Bronchial epithelial cell (primary cell): ENCODE measurements at regions not wholly inside any gene's neighbourhood (a gene's known extent, or its start where the extent isn't known, plus 50 kb on each side); places are given as distances from the start of the nearest gene placed in this dataset.

Experiments
- DNase-seq: peaks from one replicate; pipeline ENCODE4 v3.0.0-alpha.2; 2010; ENCODE audit warnings: low read depth
- FAIRE-seq: peaks from 2 replicates; lab custom pipeline; 2011; peaks lifted over from hg19 to GRCh38; lab: Jason Lieb, UNC
- H3K27me3 ChIP-seq: 2 replicates; pipeline ENCODE4 v1.5.1; 2011; ENCODE audit warnings: low read length; ENCODE audit not compliant: control insufficient read depth, insufficient read depth
- H3K36me3 ChIP-seq: 2 replicates; pipeline ENCODE4 v1.5.1; 2011; ENCODE audit warnings: low read length; ENCODE audit not compliant: control insufficient read depth, insufficient read depth
- H3K4me3 ChIP-seq: 2 replicates; pipeline ENCODE4 v1.5.1; 2011; ENCODE audit warnings: mild to moderate bottlenecking, low read depth, low read length, control low read depth
- CTCF ChIP-seq: IDR thresholded peaks from 2 replicates; pipeline ENCODE4 v1.5.1; 2011; ENCODE audit warnings: mild to moderate bottlenecking, moderate library complexity, low read length, control low read depth, inconsistent platforms; ENCODE audit not compliant: insufficient read depth, severe bottlenecking

GRCh38 chr1:208461680-208462079, 217.5 kb upstream of the PLXNA2 start:
- no peak for FAIRE-seq
- no peaks in the 10 kb centered on the region for H3K36me3 ChIP-seq
- H3K4me3 ChIP-seq = no peak overlapping the region
- peak; percentile 12 for DNase-seq
- TF ChIP-seq CTCF = peak; percentile 34
- peaks cover 1% of the 10 kb centered on the region for H3K27me3 ChIP-seq

DNA sequence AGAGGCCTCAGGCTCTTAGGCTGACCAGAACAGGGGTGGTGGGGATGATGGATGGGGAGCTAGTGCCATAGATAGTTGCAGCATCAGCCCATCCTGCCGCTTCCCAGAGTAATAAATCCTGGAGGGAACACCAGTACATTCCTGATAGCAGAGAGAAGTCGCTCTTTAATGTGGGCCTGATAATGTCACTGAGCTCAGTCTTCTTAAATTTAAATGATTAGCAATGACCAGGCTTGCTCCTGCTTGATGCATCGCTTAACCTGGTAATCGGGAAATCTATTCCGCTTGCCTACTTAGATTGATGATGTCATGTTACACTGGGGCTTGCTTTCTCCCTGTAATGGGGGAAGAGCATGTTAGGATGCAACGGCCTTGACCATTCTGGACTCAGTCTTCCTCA, 218.6 kb upstream of the PLXNA2 start:
- FAIRE-seq (no peak), DNase-seq (no peak)
- Histone ChIP-seq H3K4me3 (no peak overlapping the region), H3K27me3 (peaks cover 1% of the 10 kb centered on the region), H3K36me3 (no peaks in the 10 kb centered on the region)
- no peak for TF ChIP-seq CTCF

DNA sequence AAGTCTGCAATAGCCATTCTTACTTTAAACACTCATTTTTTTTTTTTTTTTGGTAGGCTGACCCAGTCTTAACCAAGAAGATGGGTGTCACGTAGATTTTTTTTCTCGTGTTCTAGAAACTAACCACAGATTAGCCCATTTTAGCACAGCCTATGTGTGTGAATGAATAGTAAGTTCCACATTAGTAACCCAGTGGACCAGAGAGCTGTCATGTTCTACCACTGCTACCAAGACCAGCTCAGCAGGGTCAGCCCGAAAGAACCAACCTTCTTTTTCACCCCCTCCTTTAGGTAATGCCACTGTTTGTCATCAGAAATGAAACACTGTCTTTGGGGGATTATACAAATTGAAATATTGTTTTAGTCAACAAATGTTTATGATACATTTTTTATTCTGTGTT, 221.1 kb upstream of the PLXNA2 start:
- H3K4me3 ChIP-seq = no peak overlapping the region
- DNase-seq (no peak), FAIRE-seq (no peak)
- H3K27me3 ChIP-seq = peaks cover 1% of the 10 kb centered on the region
- no peaks in the 10 kb centered on the region for H3K36me3 ChIP-seq
- no peak for TF ChIP-seq CTCF

- no peak overlapping the region for H3K4me3 ChIP-seq
- DNase-seq (no peak), FAIRE-seq (no peak)
- H3K36me3 ChIP-seq = no peaks in the 10 kb centered on the region
- TF ChIP-seq CTCF = no peak
- peaks cover 1% of the 10 kb centered on the region for H3K27me3 ChIP-seq
Measured at GRCh38 chr1:208465786-208466590, 221.8 kb upstream of the PLXNA2 start.

- no peaks in the 10 kb centered on the region for H3K36me3 ChIP-seq
- no peak for FAIRE-seq
- no peak overlapping the region for H3K4me3 ChIP-seq
- TF ChIP-seq CTCF = no peak
- DNase-seq = no peak
- peaks cover 1% of the 10 kb centered on the region for H3K27me3 ChIP-seq
Measured at GRCh38 chr1:208467151-208467780, 223.1 kb upstream of the PLXNA2 start.
